ENCODE measurements at regions not wholly inside any gene's neighbourhood (a gene's known extent, or its start where the extent isn't known, plus 50 kb on each side); places are given as distances from the start of the nearest gene placed in this dataset.

GRCh38 chr1:226466296-226466695 lies 58.4 kb upstream of the PARP1 start:
- Histone ChIP-seq H3K27ac (ENCODE audit: extremely low read depth, low read depth, low read length) (no peak overlapping the region), H3K4me3 (ENCODE audit: low read depth, low read length) (no peak overlapping the region), H3K9me3 (ENCODE audit: control insufficient read depth, insufficient read depth, low read depth, low read length) (no peaks in the 10 kb centered on the region), H3K4me1 (ENCODE audit: control insufficient read depth, insufficient read depth, low read length) (no peaks in the 10 kb centered on the region), H3K36me3 (ENCODE audit: control insufficient read depth in 2 of 2, insufficient read depth in 1 of 2, low read length in 2 of 2) (no peaks in the 10 kb centered on the region)
- TF ChIP-seq ZNF488 (tag by site-specific recombination; IDR thresholded peaks at IDR 0.05): no peak
- CTCF ChIA-PET: interaction anchor here (4.5 kb wide), 1 partner anchor 9 kb away, joined by 24 read pairs; no protein-coding TSS in a partner anchor
- POLR2A ChIA-PET: no interaction called here

DNA sequence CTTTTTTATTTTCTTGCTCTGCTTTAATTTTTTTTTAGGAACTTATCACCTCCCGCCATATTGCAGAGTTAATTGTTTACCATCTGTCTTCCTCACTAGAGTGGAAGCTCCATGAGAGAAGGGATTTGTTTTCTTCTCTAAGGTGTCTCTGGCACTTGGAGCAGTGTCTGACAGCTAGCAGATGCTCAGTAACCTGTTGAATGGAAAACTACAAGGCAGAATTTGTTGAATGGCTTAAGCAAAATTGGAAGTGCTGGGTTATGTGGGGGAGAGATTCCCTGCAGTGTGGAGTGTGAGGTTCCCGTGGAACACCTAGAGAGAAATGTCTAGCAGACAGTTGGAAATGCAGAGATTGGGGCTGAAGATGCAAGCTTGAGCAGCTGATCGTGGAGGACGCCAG lies 59.5 kb upstream of the PARP1 start:
- H3K4me1 ChIP-seq (ENCODE audit: control insufficient read depth, insufficient read depth, low read length): no peaks in the 10 kb centered on the region
- H3K27ac ChIP-seq (ENCODE audit: extremely low read depth, low read depth, low read length): no peak overlapping the region
- CTCF ChIA-PET: interaction anchor here (0.6 to 4.5 kb wide), 4 partner anchors 10 to 455 kb away, joined by 3 to 24 read pairs (median 3); no protein-coding TSS in a partner anchor
- POLR2A ChIA-PET: no interaction called here
- TF ChIP-seq SCRT2 (tag by site-specific recombination; IDR thresholded peaks at IDR 0.05) (peak; percentile 94), KLF16 (tag by site-specific recombination; IDR thresholded peaks at IDR 0.05) (no peak), ZNF449 (tag by site-specific recombination; IDR thresholded peaks at IDR 0.05) (no peak), ZNF138 (tag by site-specific recombination; IDR thresholded peaks at IDR 0.05; ENCODE audit: borderline replicate concordance) (no peak), ZFHX2 (tag by site-specific recombination; conservative IDR thresholded peaks at IDR 0.05) (no peak), ZNF26 (tag by site-specific recombination; IDR thresholded peaks at IDR 0.05) (peak; percentile 67; the same call in 1 of the 2 replicates), ZNF266 (tag by site-specific recombination; IDR thresholded peaks at IDR 0.05; ENCODE audit: low read depth) (no peak), PRDM1 (tag by site-specific recombination; IDR thresholded peaks at IDR 0.05) (no peak), ZNF391 (tag by site-specific recombination; IDR thresholded peaks at IDR 0.05; ENCODE audit: borderline replicate concordance, low read depth) (no peak), ZNF600 (tag by site-specific recombination; IDR thresholded peaks at IDR 0.05) (no peak), SCRT1 (tag by site-specific recombination; IDR thresholded peaks at IDR 0.05; ENCODE audit: borderline replicate concordance) (peak; percentile 94), GLI2 (tag by site-specific recombination; IDR thresholded peaks at IDR 0.05; ENCODE audit: borderline replicate concordance, low read depth) (no peak), ZNF335 (tag by site-specific recombination; conservative IDR thresholded peaks at IDR 0.05) (no peak)
- TF ChIP-seq, protein P1, sequence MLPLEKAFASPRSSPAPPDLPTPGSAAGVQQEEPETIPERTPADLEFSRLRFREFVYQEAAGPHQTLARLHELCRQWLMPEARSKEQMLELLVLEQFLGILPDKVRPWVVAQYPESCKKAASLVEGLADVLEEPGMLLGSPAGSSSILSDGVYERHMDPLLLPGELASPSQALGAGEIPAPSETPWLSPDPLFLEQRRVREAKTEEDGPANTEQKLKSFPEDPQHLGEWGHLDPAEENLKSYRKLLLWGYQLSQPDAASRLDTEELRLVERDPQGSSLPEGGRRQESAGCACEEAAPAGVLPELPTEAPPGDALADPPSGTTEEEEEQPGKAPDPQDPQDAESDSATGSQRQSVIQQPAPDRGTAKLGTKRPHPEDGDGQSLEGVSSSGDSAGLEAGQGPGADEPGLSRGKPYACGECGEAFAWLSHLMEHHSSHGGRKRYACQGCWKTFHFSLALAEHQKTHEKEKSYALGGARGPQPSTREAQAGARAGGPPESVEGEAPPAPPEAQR (tag by site-specific recombination; IDR thresholded peaks at IDR 0.05): no peak
- TF ChIP-seq, protein P2, sequence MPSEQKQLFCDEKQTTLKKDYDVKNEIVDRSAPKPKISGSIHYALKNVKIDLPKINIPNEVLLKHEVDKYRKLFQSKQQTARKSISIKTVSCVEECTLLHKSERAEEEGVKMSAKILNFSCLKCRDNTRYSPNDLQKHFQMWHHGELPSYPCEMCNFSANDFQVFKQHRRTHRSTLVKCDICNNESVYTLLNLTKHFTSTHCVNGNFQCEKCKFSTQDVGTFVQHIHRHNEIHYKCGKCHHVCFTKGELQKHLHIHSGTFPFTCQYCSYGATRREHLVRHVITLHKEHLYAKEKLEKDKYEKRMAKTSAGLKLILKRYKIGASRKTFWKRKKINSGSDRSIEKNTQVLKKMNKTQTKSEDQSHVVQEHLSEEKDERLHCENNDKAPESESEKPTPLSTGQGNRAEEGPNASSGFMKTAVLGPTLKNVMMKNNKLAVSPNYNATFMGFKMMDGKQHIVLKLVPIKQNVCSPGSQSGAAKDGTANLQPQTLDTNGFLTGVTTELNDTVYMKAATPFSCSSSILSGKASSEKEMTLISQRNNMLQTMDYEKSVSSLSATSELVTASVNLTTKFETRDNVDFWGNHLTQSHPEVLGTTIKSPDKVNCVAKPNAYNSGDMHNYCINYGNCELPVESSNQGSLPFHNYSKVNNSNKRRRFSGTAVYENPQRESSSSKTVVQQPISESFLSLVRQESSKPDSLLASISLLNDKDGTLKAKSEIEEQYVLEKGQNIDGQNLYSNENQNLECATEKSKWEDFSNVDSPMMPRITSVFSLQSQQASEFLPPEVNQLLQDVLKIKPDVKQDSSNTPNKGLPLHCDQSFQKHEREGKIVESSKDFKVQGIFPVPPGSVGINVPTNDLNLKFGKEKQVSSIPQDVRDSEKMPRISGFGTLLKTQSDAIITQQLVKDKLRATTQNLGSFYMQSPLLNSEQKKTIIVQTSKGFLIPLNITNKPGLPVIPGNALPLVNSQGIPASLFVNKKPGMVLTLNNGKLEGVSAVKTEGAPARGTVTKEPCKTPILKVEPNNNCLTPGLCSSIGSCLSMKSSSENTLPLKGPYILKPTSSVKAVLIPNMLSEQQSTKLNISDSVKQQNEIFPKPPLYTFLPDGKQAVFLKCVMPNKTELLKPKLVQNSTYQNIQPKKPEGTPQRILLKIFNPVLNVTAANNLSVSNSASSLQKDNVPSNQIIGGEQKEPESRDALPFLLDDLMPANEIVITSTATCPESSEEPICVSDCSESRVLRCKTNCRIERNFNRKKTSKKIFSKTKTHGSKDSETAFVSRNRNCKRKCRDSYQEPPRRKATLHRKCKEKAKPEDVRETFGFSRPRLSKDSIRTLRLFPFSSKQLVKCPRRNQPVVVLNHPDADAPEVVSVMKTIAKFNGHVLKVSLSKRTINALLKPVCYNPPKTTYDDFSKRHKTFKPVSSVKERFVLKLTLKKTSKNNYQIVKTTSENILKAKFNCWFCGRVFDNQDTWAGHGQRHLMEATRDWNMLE (tag by site-specific recombination; conservative IDR thresholded peaks at IDR 0.05; ENCODE audit: low read depth): no peak
- TF ChIP-seq, protein P3, sequence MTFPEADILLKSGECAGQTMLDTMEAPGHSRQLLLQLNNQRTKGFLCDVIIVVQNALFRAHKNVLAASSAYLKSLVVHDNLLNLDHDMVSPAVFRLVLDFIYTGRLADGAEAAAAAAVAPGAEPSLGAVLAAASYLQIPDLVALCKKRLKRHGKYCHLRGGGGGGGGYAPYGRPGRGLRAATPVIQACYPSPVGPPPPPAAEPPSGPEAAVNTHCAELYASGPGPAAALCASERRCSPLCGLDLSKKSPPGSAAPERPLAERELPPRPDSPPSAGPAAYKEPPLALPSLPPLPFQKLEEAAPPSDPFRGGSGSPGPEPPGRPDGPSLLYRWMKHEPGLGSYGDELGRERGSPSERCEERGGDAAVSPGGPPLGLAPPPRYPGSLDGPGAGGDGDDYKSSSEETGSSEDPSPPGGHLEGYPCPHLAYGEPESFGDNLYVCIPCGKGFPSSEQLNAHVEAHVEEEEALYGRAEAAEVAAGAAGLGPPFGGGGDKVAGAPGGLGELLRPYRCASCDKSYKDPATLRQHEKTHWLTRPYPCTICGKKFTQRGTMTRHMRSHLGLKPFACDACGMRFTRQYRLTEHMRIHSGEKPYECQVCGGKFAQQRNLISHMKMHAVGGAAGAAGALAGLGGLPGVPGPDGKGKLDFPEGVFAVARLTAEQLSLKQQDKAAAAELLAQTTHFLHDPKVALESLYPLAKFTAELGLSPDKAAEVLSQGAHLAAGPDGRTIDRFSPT (tag by site-specific recombination; IDR thresholded peaks at IDR 0.05): no peak
- H3K4me3 ChIP-seq (ENCODE audit: low read depth, low read length): no peak overlapping the region
- H3K9me3 ChIP-seq (ENCODE audit: control insufficient read depth, insufficient read depth, low read depth, low read length): no peaks in the 10 kb centered on the region
- no peaks in the 10 kb centered on the region for H3K36me3 ChIP-seq (ENCODE audit: control insufficient read depth in 2 of 2, insufficient read depth in 1 of 2, low read length in 2 of 2)
